ENCODE measurements at regions not wholly inside any gene's neighbourhood (a gene's known extent, or its start where the extent isn't known, plus 50 kb on each side); places are given as distances from the start of the nearest gene placed in this dataset.

- no peak overlapping the region for H3K4me2 ChIP-seq (ENCODE audit: low read depth, low read length, poor library complexity, severe bottlenecking)
- no peak overlapping the region for H2AFZ ChIP-seq (ENCODE audit: low read length)
- H3F3A ChIP-seq (ENCODE audit: low read depth), result no peaks in the 10 kb centered on the region
- peaks cover 44% of the 10 kb centered on the region for H3K4me1 ChIP-seq (ENCODE audit: insufficient read depth, low read length, poor library complexity, severe bottlenecking)
- H3K9me3 ChIP-seq (ENCODE audit: insufficient read depth, low read depth, low read length), result no peaks in the 10 kb centered on the region
- no peak for TF ChIP-seq CTCF (conservative IDR thresholded peaks at IDR 0.05; ENCODE audit: low read length)
- no peak for TF ChIP-seq EZH2phosphoT487 (IDR thresholded peaks at IDR 0.05; ENCODE audit: borderline replicate concordance)
- H3K9ac ChIP-seq (ENCODE audit: low read depth, low read length, poor library complexity, severe bottlenecking), result no peak overlapping the region
- H3K27me3 ChIP-seq (ENCODE audit: insufficient read depth, low read length, poor library complexity, severe bottlenecking), result no peaks in the 10 kb centered on the region
- no peaks in the 10 kb centered on the region for H3K79me2 ChIP-seq (ENCODE audit: insufficient read depth, low read length)
- no peaks in the 10 kb centered on the region for H4K20me1 ChIP-seq (ENCODE audit: insufficient read depth, low read length, poor library complexity, severe bottlenecking)
- no peak overlapping the region for H3K4me3 ChIP-seq (ENCODE audit: low read length, poor library complexity, severe bottlenecking)
- H3K36me3 ChIP-seq (ENCODE audit: insufficient read depth, low read length), result no peaks in the 10 kb centered on the region
- no peaks in the 10 kb centered on the region for H3K9me2 ChIP-seq (replicated peaks; ENCODE audit: low read depth, low read length)
These were observed 143.6 kb downstream of the SPP2 start for GRCh38 chr2:234193977-234194563.

GRCh38 chr2:234191819-234192407 lies 141.4 kb downstream of the SPP2 start:
- no peak overlapping the region for H3K4me2 ChIP-seq (ENCODE audit: low read depth, low read length, poor library complexity, severe bottlenecking)
- no peak overlapping the region for H2AFZ ChIP-seq (ENCODE audit: low read length)

GRCh38 chr2:234189786-234190300 lies 139.3 kb downstream of the SPP2 start:
- Histone ChIP-seq H3F3A (ENCODE audit: low read depth) (no peaks in the 10 kb centered on the region), H3K79me2 (ENCODE audit: insufficient read depth, low read length) (no peaks in the 10 kb centered on the region), H3K9me2 (replicated peaks; ENCODE audit: low read depth, low read length) (no peaks in the 10 kb centered on the region), H3K9me3 (ENCODE audit: insufficient read depth, low read depth, low read length) (no peaks in the 10 kb centered on the region), H4K20me1 (ENCODE audit: insufficient read depth, low read length, poor library complexity, severe bottlenecking) (no peaks in the 10 kb centered on the region), H3K27me3 (ENCODE audit: insufficient read depth, low read length, poor library complexity, severe bottlenecking) (no peaks in the 10 kb centered on the region), H3K9ac (ENCODE audit: low read depth, low read length, poor library complexity, severe bottlenecking) (no peak overlapping the region), H3K4me1 (ENCODE audit: insufficient read depth, low read length, poor library complexity, severe bottlenecking) (peaks cover 53% of the 10 kb centered on the region), H3K4me2 (ENCODE audit: low read depth, low read length, poor library complexity, severe bottlenecking) (no peak overlapping the region), H2AFZ (ENCODE audit: low read length) (0 out of 2 replicates have a peak overlapping the region, but pooled peaks have one; percentile 21), H3K4me3 (ENCODE audit: low read length, poor library complexity, severe bottlenecking) (no peak overlapping the region), H3K36me3 (ENCODE audit: insufficient read depth, low read length) (no peaks in the 10 kb centered on the region)
- TF ChIP-seq EZH2phosphoT487 (IDR thresholded peaks at IDR 0.05; ENCODE audit: borderline replicate concordance) (no peak), CTCF (conservative IDR thresholded peaks at IDR 0.05; ENCODE audit: low read length) (no peak)

More at GRCh38 chr2:234191819-234192407, 141.4 kb downstream of the SPP2 start:
- no peaks in the 10 kb centered on the region for H4K20me1 ChIP-seq (ENCODE audit: insufficient read depth, low read length, poor library complexity, severe bottlenecking)
- no peaks in the 10 kb centered on the region for H3K9me2 ChIP-seq (replicated peaks; ENCODE audit: low read depth, low read length)
- no peak overlapping the region for H3K4me3 ChIP-seq (ENCODE audit: low read length, poor library complexity, severe bottlenecking)
- no peaks in the 10 kb centered on the region for H3F3A ChIP-seq (ENCODE audit: low read depth)
- no peaks in the 10 kb centered on the region for H3K9me3 ChIP-seq (ENCODE audit: insufficient read depth, low read depth, low read length)
- H3K9ac ChIP-seq (ENCODE audit: low read depth, low read length, poor library complexity, severe bottlenecking), result no peak overlapping the region
- TF ChIP-seq EZH2phosphoT487 (IDR thresholded peaks at IDR 0.05; ENCODE audit: borderline replicate concordance) (no peak), CTCF (conservative IDR thresholded peaks at IDR 0.05; ENCODE audit: low read length) (0 out of 2 replicates have a peak, but pooled peaks have one; percentile 26)
- H3K36me3 ChIP-seq (ENCODE audit: insufficient read depth, low read length), result no peaks in the 10 kb centered on the region
- peaks cover 56% of the 10 kb centered on the region for H3K4me1 ChIP-seq (ENCODE audit: insufficient read depth, low read length, poor library complexity, severe bottlenecking)
- no peaks in the 10 kb centered on the region for H3K27me3 ChIP-seq (ENCODE audit: insufficient read depth, low read length, poor library complexity, severe bottlenecking)
- no peaks in the 10 kb centered on the region for H3K79me2 ChIP-seq (ENCODE audit: insufficient read depth, low read length)

Data from Loucy (cell line).